ENCODE measurements at regions not wholly inside any gene's neighbourhood (a gene's known extent, or its start where the extent isn't known, plus 50 kb on each side); places are given as distances from the start of the nearest gene placed in this dataset.

- DNase-seq (ENCODE audit: low read depth): no peak
- no peak overlapping the region for H3K4me3 ChIP-seq (ENCODE audit: low read length)
- TF ChIP-seq CTCF (IDR thresholded peaks at IDR 0.05; ENCODE audit: insufficient read depth, low read depth, low read length, missing control alignments): no peak
Observed at GRCh38 chr3:171972871-171973348, 66.5 kb upstream of the FNDC3B start.

- no peak overlapping the region for H3K4me3 ChIP-seq (ENCODE audit: low read length)
- no peak for DNase-seq (ENCODE audit: low read depth)
- no peak for TF ChIP-seq CTCF (IDR thresholded peaks at IDR 0.05; ENCODE audit: insufficient read depth, low read depth, low read length, missing control alignments)
Observed at GRCh38 chr3:171974986-171975837, 64.2 kb upstream of the FNDC3B start.

DNA sequence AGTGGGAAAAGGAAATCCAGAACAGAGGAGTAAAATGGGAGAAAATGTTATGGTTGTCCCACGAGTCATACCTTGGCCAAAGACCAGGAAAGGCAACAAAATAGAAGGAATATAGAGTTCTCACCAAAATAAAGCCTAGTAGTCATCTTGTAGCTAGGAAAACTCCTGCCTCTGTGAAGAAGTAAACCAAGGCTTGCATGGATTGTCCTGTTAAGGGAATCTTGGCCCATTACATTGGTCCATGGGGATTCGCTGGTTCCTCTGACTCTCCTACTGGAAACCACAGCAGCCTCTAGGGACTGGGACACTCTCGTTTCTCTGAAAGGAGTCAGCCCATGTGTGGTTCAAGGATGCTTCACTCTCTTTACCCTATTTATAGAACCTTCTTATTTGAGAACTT, 62.9 kb upstream of the FNDC3B start:
- DNase-seq (ENCODE audit: low read depth): no peak
- no peak for TF ChIP-seq CTCF (IDR thresholded peaks at IDR 0.05; ENCODE audit: insufficient read depth, low read depth, low read length, missing control alignments)

GRCh38 chr3:171977441-171977840, 61.9 kb upstream of the FNDC3B start:
- H3K4me3 ChIP-seq (ENCODE audit: low read length): no peak overlapping the region
- no peak for DNase-seq (ENCODE audit: low read depth)
- no peak for TF ChIP-seq CTCF (IDR thresholded peaks at IDR 0.05; ENCODE audit: insufficient read depth, low read depth, low read length, missing control alignments)

More for the DNA sequence above, 62.9 kb upstream of the FNDC3B start:
- H3K4me3 ChIP-seq (ENCODE audit: low read length): no peak overlapping the region

- no peak for TF ChIP-seq CTCF (IDR thresholded peaks at IDR 0.05; ENCODE audit: insufficient read depth, low read depth, low read length, missing control alignments)
- DNase-seq (ENCODE audit: low read depth): no peak
- H3K4me3 ChIP-seq (ENCODE audit: low read length): no peak overlapping the region
Observed at GRCh38 chr3:171977860-171978259, 61.5 kb upstream of the FNDC3B start.

- no peak for DNase-seq (ENCODE audit: low read depth)
- no peak overlapping the region for H3K4me3 ChIP-seq (ENCODE audit: low read length)
- no peak for TF ChIP-seq CTCF (IDR thresholded peaks at IDR 0.05; ENCODE audit: insufficient read depth, low read depth, low read length, missing control alignments)
Observed at GRCh38 chr3:171978390-171978789, 61.0 kb upstream of the FNDC3B start.

- DNase-seq (ENCODE audit: low read depth): no peak
- TF ChIP-seq CTCF (IDR thresholded peaks at IDR 0.05; ENCODE audit: insufficient read depth, low read depth, low read length, missing control alignments): no peak
- H3K4me3 ChIP-seq (ENCODE audit: low read length): no peak overlapping the region
Observed at GRCh38 chr3:171979081-171979480, 60.3 kb upstream of the FNDC3B start.

Data from epithelial cell of esophagus (primary cell).